8988T (cell line): ENCODE measurements at regions not wholly inside any gene's neighbourhood (a gene's known extent, or its start where the extent isn't known, plus 50 kb on each side); places are given as distances from the start of the nearest gene placed in this dataset.
"Not testable (repeated sequence)": the region's sequence is repeated elsewhere in the genome, so short reads cannot be mapped to it uniquely, and the experiment has no call there.

Experiments used
- DNase-seq: peaks from one replicate; pipeline ENCODE4 v3.0.0; 2011

GRCh38 chr3:197404030-197404429 is 105.6 kb upstream of the DLG1 start:
- no peak for DNase-seq

GRCh38 chr3:197402401-197402800 is 104.0 kb upstream of the DLG1 start:
- DNase-seq = not testable (repeated sequence)

- DNase-seq = no peak
Measured at GRCh38 chr3:197399486-197399885, 101.1 kb upstream of the DLG1 start.

GRCh38 chr3:197398286-197398878 is 100.0 kb upstream of the DLG1 start:
- no peak for DNase-seq

- DNase-seq = no peak
Measured at GRCh38 chr3:197397838-197398237, 99.4 kb upstream of the DLG1 start.

- DNase-seq = peak; percentile 81
Measured at GRCh38 chr3:197394464-197395321, 96.3 kb upstream of the DLG1 start.

- DNase-seq = not testable (repeated sequence)
Measured at GRCh38 chr3:197394126-197394463, 95.7 kb upstream of the DLG1 start.

GRCh38 chr3:197393711-197394110 is 95.3 kb upstream of the DLG1 start:
- no peak for DNase-seq

GRCh38 chr3:197392961-197393360 is 94.5 kb upstream of the DLG1 start:
- DNase-seq = no peak

GRCh38 chr3:197381371-197381770 is 83.0 kb upstream of the DLG1 start:
- no peak for DNase-seq

- no peak for DNase-seq
Measured at GRCh38 chr3:197380786-197381185, 82.4 kb upstream of the DLG1 start.

- DNase-seq = no peak
Measured at GRCh38 chr3:197378985-197379718, 80.7 kb upstream of the DLG1 start.

GRCh38 chr3:197376735-197377555 is 78.5 kb upstream of the DLG1 start:
- DNase-seq = no peak

- no peak for DNase-seq
Measured at GRCh38 chr3:197376020-197376419, 77.6 kb upstream of the DLG1 start.

- no peak for DNase-seq
Measured at GRCh38 chr3:197375001-197375441, 76.6 kb upstream of the DLG1 start.

- no peak for DNase-seq
Measured at GRCh38 chr3:197373096-197373495, 74.7 kb upstream of the DLG1 start.

- no peak for DNase-seq
Measured at GRCh38 chr3:197372047-197372661, 73.7 kb upstream of the DLG1 start.

- DNase-seq = no peak
Measured at GRCh38 chr3:197371591-197372046, 73.2 kb upstream of the DLG1 start.

- DNase-seq = no peak
Measured at GRCh38 chr3:197369545-197369944, 71.1 kb upstream of the DLG1 start.

GRCh38 chr3:197368821-197369220 is 70.4 kb upstream of the DLG1 start:
- DNase-seq = no peak

- DNase-seq = no peak
Measured at GRCh38 chr3:197368330-197368729, 69.9 kb upstream of the DLG1 start.

- DNase-seq = no peak
Measured at GRCh38 chr3:197367081-197367780, 68.8 kb upstream of the DLG1 start.
